GM18520 (cell line): ENCODE measurements at regions not wholly inside any gene's neighbourhood (a gene's known extent, or its start where the extent isn't known, plus 50 kb on each side); places are given as distances from the start of the nearest gene placed in this dataset.

Source experiments
- ATAC-seq: cut with Tn5 transposase; IDR thresholded peaks from one replicate; pipeline ENCODE4 v1.9.1; 2021; ENCODE audit not compliant: unreplicated experiment

DNA sequence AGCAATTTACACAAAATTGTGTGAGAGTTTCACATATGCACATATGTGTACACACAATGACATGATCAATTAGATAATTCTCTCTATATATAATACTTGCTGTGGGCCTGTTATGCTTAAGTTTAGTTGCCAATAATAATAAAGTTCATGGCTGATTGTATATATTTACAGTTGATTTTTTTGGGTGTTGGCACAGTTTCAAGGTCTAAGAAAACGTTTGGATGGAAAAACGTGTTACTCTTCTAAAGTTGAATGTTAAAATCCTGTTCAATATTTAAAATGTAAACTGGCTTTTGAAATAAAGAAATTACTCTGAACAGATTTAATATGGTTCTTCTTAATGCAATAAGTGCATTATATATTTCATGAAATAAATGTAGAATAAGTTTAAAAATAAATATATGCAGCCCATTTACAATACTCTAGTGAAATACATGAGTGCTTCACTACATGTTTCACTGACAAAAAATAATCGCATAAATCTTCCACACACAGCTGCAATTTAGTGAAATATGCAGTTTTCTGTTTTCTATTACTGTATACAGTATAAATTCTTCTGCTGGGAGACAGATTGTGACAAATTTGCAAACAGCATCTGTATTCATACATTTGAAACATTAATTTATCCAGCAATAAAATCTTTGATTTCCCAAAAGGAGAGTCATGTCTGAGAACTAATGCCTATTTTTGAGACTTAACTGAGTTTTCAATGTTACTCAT, 586.9 kb upstream of the KLHL1 start:
- ATAC-seq, result no peak

DNA sequence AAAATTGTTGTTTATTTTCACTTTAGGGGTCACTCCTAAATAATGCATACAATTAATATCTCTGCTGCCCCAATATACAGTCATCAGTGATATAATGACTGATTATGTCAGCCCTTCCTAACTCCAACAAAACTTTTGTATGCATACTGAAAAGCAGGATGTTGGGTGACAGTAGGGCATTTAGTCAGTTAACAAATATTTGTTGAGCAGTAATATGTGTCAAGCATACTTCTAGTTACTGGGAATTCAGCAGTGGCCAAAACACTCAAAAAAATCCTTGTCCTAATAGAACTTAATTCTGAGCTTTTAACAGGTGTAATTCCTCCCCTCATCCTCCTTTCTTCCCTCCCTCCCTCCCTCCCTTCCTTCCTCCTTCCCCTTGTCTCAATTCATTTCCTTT, 560.7 kb upstream of the KLHL1 start:
- no peak for ATAC-seq

DNA sequence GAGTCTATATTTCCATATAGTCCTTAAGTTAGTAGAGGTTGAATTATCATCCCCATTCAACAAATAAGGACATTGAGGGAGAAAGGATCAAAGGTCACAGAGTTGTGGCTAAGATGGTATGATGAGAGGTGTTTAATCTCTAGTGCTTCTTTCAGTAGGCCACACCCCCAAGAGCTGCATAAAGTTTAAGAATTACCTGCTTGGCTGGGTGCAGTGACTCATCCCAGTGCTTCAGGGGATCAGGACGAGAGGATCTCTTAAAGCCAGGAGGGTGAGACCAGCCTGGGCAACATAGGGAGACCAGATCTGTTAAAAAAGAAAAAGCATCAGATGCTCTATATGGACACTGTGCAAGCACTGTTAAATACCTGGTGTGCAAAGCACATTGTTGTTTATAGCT, 560.0 kb upstream of the KLHL1 start:
- ATAC-seq, result no peak

DNA sequence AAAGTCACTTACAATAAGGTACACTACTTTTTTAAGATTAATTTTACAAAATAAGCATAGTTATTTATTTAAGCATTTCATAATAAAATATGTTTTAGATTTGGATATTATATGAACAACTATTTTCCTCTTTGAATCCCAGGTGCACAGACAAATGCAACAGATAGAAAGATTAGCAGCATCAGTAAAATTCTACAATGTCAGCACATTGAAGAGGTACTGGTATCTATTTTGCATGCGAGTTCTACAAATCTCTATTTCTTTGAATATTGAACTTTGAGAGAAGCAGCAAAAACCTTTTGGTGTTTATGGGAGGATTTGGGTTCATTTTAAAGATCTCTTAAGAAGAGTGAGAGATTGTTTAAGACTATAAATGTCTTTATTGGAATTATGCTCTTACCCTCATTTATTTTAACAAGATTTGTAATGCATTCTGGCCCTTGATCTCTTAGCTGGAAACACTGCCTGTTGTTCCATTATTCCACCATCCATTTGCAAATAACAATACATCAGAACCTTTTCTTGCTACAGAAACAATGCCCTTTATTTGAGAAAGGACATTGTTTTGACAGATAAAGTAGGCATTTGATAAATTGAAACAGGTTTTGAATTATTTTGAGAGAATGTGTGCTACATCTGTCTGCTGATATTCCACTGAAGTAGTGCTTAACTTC, 558.8 kb upstream of the KLHL1 start:
- ATAC-seq, result no peak

DNA sequence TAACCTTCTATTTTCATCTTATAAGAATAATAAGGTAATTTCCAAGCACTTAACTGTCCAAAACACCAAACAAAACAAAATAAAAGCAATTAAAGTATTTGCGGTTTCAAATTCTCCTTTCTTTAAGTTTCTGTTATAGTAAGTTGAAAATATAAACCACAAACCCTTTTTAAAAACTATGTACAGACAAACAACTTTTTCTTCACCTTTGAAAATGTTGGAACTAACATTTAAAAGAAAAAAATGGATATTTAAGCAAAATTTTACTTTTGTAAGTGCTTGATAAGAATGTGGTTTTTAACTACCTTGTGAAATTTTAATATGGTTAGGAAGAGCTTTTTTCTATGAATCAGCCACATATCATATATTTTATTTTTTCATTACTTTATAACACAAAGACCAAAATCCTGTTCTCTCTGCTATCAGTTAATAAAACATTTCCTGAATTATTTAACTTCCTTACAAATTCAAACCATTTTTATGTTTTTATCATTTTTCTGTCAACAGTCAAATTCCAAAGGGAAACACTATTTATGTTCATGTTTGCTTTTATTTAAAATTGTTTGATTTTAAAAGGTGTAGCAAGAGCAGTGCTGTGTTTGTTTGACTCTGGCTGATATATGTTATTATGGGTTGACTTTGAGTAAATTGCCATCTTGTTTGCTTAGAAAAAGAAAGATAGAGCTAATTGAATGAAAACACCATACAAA, 554.1 kb upstream of the KLHL1 start:
- ATAC-seq, result no peak

DNA sequence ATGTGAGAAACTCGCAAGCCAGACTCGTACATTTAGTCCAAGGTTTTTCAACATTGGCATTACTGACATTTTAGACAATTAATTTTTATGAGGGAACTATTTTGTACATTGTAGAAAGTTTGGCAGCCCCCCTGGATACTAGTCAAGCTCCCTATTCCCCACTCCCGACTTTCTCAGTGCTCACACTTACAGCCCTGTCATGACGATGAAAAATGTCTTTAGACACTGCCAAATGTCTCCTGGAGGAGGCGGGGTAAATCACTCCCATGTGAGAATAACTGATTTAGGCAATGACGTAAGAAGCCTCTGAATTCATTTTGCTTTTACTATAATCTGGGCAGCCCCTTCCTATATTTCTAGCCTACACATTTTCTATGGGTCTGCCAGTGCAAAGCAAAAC, 535.8 kb upstream of the KLHL1 start:
- ATAC-seq, result no peak

DNA sequence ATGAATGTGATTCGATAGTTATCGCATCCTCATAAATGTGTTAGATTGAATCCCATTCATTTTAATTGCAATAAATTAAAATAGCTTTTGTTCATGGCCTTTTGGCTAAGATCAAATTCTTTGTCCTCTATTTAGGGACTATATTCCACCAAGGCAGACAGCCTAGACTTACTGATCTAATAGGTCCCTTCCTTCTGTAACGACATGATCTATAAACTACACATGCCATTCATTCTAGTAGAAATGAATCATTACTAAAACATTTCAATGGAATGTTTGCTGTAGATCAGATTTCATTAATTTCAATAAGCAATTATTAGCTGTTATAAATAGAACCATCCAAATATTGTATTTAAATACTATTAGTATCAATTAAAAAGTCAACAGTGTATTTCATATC, 526.6 kb upstream of the KLHL1 start:
- no peak for ATAC-seq

DNA sequence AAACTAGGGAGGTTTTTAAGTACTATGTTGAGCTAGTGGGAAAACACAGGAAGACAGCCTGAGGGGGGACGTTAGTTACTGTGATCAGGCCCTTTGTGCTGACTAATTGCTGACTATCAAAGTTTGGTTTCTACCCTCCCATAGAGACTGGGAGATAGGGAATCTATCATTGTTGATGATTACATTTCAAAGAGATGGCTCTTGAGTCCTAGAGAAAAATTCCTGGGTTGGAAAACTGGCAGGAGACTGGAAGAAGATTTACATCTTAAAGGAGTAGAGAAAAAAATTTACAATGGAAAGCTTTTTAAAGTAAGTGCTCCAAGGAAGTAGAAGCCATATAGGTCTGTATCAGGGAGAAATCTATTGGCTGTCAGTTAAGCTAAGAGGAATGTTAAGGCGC, 522.0 kb upstream of the KLHL1 start:
- no peak for ATAC-seq

DNA sequence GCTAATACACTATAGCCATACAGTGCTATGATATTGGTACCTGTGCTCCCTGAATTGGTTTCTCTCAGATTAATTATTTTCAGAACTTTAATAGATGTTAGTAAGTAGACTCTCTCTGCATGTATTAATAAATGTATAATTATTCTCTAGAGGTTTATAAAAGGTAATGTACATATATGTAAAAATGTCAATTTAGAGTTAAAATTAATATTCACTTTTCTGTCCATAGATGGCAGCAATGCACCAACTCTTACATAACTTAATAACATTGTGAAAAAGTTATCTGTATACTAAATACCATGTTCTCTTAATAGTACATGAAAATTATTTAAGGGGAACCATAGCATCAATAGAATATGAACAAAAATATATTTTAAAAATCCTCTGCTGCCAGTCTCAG, 515.0 kb upstream of the KLHL1 start:
- ATAC-seq, result no peak

DNA sequence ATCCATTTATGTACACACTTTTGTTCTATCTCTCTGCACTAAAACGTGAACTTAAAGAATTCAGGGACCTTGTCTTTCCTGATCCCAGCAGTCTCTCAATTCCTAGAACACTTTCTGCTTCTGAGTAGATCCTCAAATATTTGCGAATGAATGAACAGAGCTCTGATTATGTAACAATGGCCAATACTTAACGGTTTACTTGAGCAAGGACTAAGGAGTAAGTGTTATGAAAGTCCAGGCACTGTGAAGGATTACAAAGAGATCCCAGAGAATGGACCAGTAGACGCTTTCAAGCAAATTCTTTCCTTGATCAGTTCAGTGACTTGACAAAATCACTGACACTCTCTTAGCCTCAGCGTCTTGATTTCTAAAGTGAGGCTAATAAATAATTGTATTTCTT, 514.5 kb upstream of the KLHL1 start:
- no peak for ATAC-seq

DNA sequence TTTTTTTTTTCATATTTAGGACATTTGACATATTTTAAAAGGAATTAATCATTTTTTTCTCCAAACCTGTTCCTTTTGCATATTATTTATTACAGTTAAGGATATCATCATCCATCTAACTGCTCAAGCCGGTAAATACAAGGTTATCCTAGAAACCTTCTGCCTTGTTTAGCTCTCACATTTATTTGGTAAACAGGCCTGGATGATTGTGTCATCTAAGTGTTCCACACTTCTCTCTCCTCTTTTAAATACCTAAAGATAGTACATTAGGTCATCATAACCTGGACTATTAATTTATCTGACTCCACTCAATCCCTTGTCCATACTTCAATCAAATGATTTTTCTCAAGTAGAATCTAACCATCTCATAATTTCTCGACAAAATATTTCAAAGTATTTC, 511.7 kb upstream of the KLHL1 start:
- ATAC-seq, result no peak

DNA sequence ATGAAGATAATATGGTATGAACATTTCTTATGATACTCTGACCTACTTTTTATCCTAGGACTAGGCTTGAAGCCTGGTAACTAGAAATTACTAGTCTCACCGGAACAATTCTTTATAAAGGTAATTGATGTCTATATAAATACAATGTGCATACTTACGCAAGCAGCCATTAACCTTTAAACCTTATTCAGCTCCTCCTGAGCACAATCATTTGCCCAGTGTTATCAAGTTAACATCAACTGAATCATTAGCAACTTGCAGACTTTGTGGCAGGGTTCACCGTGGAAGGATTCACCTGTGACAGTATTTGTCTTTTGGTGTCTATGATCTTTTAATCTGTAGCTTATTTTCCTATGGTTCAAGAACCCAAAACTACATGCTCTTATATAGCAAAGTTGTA, 508.6 kb upstream of the KLHL1 start:
- ATAC-seq, result no peak

DNA sequence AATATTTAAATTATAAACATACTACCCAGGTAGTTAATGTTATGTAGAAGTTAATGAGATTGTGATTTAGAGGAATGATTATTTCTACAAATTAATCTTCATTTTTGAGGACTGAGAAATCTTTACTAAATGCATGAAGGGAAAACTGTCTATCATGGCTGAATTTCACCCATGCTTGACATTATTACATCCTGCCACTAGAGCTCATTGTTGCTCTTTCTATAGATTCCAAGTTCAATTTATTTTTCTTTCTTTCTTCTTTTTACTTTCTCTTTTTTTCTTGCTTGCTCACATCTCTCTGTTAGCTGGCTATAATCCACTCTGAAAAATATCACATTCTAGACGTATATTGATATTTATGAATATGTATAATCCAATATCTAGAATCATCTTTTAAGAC, 505.0 kb upstream of the KLHL1 start:
- ATAC-seq, result no peak

DNA sequence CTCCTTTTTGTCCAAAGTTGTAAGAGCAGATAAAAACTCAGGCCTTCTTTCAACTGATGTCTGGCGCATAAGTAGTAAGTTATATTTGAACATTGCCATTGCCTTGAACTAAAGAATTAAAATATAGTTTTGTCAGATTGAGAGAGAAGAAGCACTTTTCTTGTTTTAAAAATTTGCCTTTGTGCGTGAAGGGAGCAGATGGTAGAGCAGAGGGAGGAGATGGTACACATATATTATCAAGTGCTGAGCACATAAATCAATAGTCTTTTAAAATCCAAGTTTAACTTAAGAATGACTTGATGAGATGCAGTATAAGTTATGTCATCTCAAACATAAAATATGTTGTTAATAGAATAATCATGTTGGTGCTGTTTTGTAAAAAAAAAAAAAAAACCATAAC, 504.6 kb upstream of the KLHL1 start:
- ATAC-seq, result no peak

DNA sequence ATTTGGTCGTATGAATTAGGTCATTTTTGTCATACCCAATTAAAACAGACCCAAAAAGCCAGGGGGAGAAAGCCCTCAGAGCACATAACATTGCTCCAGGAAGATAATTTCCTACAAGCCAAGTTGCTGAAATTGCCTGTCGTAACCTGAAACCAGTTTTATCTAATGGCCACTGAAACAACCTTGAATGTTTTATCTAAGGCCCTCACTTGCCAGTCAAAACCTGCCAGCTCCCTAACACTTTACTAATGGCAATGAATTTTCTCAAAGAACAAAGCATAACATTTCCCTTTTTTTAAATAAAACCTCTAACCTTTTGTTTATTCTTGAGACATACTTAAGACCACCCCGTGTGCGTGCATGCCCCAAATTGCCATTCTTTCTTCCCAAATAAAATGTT, 496.2 kb upstream of the KLHL1 start:
- ATAC-seq, result no peak

DNA sequence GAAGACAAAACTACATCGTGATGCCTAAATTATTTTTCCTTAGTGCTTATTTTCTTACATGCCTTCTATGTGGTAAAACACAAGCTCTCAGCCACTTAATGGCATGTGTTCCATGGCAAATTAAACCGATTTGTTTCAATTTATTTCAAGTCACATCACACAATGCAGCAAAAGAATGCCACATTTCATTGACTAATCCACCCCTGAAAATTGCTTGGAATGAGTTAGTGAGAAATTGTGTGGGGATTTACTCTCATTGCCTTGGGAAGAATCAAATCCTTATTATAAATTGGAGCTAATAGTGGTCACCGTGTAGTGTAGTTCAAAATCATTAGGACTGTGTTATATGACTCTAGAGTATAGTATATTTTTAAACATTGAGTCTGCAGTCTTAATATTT, 485.5 kb upstream of the KLHL1 start:
- no peak for ATAC-seq

DNA sequence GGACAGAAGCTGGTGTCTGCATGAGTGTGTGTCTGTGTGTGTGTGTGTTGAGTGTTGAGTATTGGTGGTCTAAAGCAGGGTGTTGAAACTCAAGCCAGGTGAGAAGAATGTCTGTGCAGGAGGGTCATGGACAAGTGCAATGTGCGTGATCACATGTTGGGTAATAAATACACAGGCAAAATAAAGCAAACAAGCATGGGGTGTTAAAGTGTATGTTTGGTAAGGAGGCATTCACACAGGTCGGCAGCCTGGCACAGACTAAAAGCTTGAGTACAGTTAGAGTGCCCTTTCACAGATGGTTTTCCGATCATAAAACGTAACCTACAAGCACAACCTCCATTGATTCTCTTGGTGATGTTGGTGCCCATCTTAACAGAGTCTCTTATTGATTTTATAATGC, 476.9 kb upstream of the KLHL1 start:
- no peak for ATAC-seq

DNA sequence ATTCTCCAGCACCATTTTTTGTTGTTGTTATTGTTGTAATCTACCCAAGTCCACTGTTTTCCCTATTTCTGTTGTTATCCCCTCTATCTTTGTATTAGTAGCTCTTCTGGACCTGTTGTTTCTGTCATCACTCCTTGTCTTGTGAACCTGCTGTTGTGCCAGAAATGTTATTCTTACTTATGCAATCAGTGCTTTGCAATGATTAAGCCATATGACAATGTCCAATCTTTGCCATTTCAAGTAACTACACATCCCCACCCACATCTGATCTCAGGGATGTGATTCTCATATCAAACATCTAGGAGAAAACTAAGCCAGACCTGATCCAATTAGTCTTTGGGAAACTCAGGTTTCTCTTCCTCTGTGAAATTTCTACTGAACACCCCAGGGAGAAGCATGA, 472.6 kb upstream of the KLHL1 start:
- no peak for ATAC-seq

DNA sequence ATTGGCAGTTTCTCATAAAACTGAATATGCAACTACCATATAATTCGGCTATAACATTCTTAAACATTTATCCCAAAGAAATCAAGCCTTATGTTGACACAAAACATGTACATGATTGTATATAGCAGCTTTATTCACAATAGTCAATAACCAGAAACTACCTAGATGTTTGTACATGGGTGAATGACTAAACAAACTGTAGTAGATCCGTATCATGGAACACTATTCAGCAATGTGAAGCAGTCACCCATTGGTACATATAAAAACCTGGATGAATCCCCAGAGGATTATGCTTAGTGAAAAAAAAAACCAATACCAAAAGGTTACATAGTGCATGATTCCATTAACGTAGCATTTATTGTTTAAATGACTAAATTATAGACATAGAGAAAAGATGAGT, 471.7 kb upstream of the KLHL1 start:
- ATAC-seq, result no peak

DNA sequence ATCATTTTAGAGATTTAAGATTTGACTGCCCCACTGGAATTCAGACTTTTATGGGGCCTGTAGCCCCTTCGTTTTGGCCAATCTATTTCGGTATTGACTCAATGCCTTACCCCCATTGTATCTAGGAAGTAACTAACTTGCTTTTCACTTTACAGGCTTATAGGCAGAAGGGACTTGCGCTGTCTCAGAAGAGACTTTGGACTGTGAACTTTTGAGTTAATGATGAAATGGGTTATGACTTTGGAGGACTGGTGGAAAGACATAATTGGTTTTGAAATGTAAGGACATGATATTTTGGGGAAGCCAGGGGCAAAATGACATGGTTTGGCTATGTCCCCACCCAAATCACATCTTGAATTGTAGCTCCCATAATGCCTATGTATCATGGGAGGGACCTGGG, 463.0 kb upstream of the KLHL1 start:
- no peak for ATAC-seq

DNA sequence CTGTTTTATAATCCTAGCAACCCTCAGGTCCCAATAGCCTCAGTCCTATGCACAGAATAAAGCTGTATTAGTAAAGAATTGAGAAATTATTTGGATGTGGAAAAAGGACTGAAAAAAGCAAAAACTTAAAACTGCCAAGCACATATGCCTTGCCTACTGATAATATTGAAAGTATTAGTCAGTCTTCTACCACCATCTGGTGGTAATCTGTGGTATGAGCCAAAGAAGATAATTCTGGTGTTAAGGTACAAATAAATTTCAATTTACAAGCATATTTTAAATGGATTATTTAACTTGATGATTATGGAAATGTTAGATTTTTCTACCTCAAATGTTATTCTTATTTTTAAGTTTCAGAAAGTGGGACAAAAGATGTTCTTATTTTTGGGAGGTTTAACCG, 460.3 kb upstream of the KLHL1 start:
- ATAC-seq, result peak; percentile 76

DNA sequence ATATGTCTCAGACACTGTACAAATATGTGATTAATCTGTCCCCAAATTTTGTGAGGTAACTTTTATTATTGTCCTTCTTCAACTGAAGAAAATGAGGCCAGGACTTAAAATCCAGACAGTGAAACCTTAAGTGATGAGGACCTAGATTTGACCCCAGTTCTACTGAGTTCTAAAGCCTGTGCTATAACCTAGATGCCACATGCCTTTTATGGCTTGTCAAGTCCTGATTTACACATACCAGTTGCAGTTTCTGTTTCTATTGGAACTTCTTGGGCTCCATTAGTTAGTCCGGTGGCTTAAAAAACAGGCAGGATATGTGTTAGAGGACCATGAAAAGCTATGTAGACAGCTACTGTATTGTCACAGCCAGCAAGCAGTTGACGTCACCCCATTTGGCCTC, 436.5 kb upstream of the KLHL1 start:
- no peak for ATAC-seq
